GM12878 (cell line): ENCODE measurements at regions not wholly inside any gene's neighbourhood (a gene's known extent, or its start where the extent isn't known, plus 50 kb on each side); places are given as distances from the start of the nearest gene placed in this dataset.
"Not testable (repeated sequence)": the region's sequence is repeated elsewhere in the genome, so short reads cannot be mapped to it uniquely, and the experiment has no call there.

Experiments
- ATAC-seq: fragments of 200-7000 bp; cut with Tn5 transposase; 3 replicates; pipeline ENCODE4 v1.9.1; 2020; ENCODE audit warnings: mild to moderate bottlenecking, moderate library complexity
- BruUV-seq: library from RNA; stranded (reverse); fragments of 400-500 nt; replicated peaks from 2 replicates; lab custom pipeline; 2021; lab: Mats Ljungman, UMichigan
- CTCF ChIA-PET: fragments of 300-600 bp; sonication (Branson Sonifier 250); formaldehyde crosslinking; extraction: SDS; loops from one replicate; lab custom pipeline; 2021; ENCODE audit warnings: inconsistent platforms; lab: Yijun Ruan, JAX
- POLR2A ChIA-PET: fragments of 350-600 bp; formaldehyde crosslinking; extraction: SDS; loops from one replicate; lab custom pipeline; 2021; ENCODE audit warnings: inconsistent platforms; lab: Charles Lee
- RAD21 ChIA-PET: fragments of 300-600 bp; sonication (Branson Sonifier 250); formaldehyde crosslinking; loops from one replicate; lab custom pipeline; 2023; ENCODE audit warnings: antibody characterized with exemption; ENCODE audit not compliant: unreplicated experiment; lab: Charles Lee
- SMC1A ChIA-PET: fragments of 300-600 bp; sonication (Branson Sonifier 250); formaldehyde crosslinking; loops from one replicate; lab custom pipeline; 2023; ENCODE audit not compliant: unreplicated experiment, uncharacterized antibody; lab: Charles Lee
- DNase-seq: peaks from one replicate; pipeline ENCODE4 v3.0.0-alpha.2; 2011; ENCODE audit warnings: low read depth, low spot score
- FAIRE-seq: peaks from 3 replicates; lab custom pipeline; 2011; peaks lifted over from hg19 to GRCh38; lab: Jason Lieb, UNC
- H2AFZ ChIP-seq: 2 replicates; pipeline ENCODE4 v1.6.0; 2011; ENCODE audit warnings: low read depth, low read length, control low read depth; ENCODE audit not compliant: control insufficient read depth
- H3K27ac ChIP-seq: 2 replicates; pipeline ENCODE4 v1.5.1; 2011; ENCODE audit warnings: control low read depth; ENCODE audit not compliant: control insufficient read depth, insufficient read depth
- H3K27me3 ChIP-seq, 2 experiments: replicated peaks in 1 of 2; 2 replicates each; pipeline versions ENCODE4 v1.6.0 to v1.6.1; 2011; ENCODE audit warnings: low read length in 1 of 2; ENCODE audit not compliant: control insufficient read depth in 2 of 2, insufficient read depth in 2 of 2
- H3K36me3 ChIP-seq, 2 experiments: 2 replicates each; pipeline ENCODE4 v1.5.1; 2011; ENCODE audit warnings: low read length in 1 of 2; ENCODE audit not compliant: control insufficient read depth in 2 of 2, insufficient read depth in 2 of 2
- H3K4me1 ChIP-seq: 2 replicates; pipeline ENCODE4 v1.6.1; 2011; ENCODE audit warnings: mild to moderate bottlenecking, low read length, moderate library complexity, mixed read lengths; ENCODE audit not compliant: control insufficient read depth, insufficient read depth
- H3K4me2 ChIP-seq: 2 replicates; pipeline ENCODE4 v1.6.0; 2011; ENCODE audit warnings: control low read depth; ENCODE audit not compliant: control insufficient read depth, insufficient read depth
- H3K4me3 ChIP-seq: fragments of 200-600 bp; sonication (generic); 2 replicates; pipeline ENCODE4 v1.5.1; 2016
- H3K79me2 ChIP-seq: 2 replicates; pipeline ENCODE4 v1.6.0; 2011; ENCODE audit warnings: low read length; ENCODE audit not compliant: control insufficient read depth, insufficient read depth
- H3K9ac ChIP-seq: 2 replicates; pipeline ENCODE4 v1.8.0; 2011; ENCODE audit warnings: low read length, control low read depth, mixed read lengths; ENCODE audit not compliant: control insufficient read depth, insufficient read depth
- H3K9me3 ChIP-seq: replicated peaks from 3 replicates; pipeline ENCODE4 v1.5.1; 2011; ENCODE audit warnings: mild to moderate bottlenecking, low read length; ENCODE audit not compliant: control insufficient read depth, insufficient read depth
- H4K20me1 ChIP-seq: 2 replicates; pipeline ENCODE4 v1.6.0; 2011; ENCODE audit not compliant: control insufficient read depth, insufficient read depth
- BHLHE40 ChIP-seq, 2 experiments: fragments of 450-650 bp in 1 of 2; IDR thresholded peaks; 2 replicates each; pipeline ENCODE4 v1.6.1; 2011 to 2017; ENCODE audit warnings: low read depth in 2 of 2, borderline replicate concordance in 1 of 2, improper control_type of control experiment in 1 of 2, low read length in 1 of 2, mild to moderate bottlenecking in 1 of 2
- CBX3 ChIP-seq: fragments of 200-600 bp; sonication (generic); IDR thresholded peaks from 2 replicates; pipeline ENCODE4 v1.6.1; 2016; ENCODE audit warnings: low read depth, borderline replicate concordance
- CEBPB ChIP-seq, 2 experiments: fragments of 150-350 bp in 1 of 2; IDR thresholded peaks; 2 replicates each; pipeline ENCODE4 v1.6.1; 2012 to 2014; ENCODE audit warnings: low read depth in 2 of 2, low read length in 2 of 2, borderline replicate concordance in 1 of 2, inconsistent platforms in 1 of 2
- HCFC1 ChIP-seq: fragments of 150-350 bp; IDR thresholded peaks from 2 replicates; pipeline ENCODE4 v1.6.1; 2014; ENCODE audit warnings: low read length
- IRF4 ChIP-seq: IDR thresholded peaks from 2 replicates; pipeline ENCODE4 v1.6.1; 2011; ENCODE audit warnings: low read depth, low read length
- SREBF1 ChIP-seq: IDR thresholded peaks from 2 replicates; pipeline ENCODE4 v1.6.1; 2012; ENCODE audit warnings: mild to moderate bottlenecking, low read length
- WGBS: methylation state at CpG from one replicate; pipeline ENCODE4 v1.1.6; 2016; ENCODE audit warnings: low lambda C conversion rate; ENCODE audit not compliant: insufficient replicate concordance, insufficient coverage; ENCODE audit errors: missing lambda C conversion rate; 5-methylcytosine and 5-hydroxymethylcytosine counted together
- in situ Hi-C: fragments of 300-500 bp; cut with MboI; formaldehyde crosslinking; loops from 9 replicates; pipeline ENCODE4 v1.14.3; 2018; ENCODE audit warnings: mixed read lengths
- intact Hi-C: fragments of 100-400 bp; cut with micrococcal nuclease; formaldehyde crosslinking; loops from one replicate; pipeline ENCODE4 v1.14.2; 2022; ENCODE audit not compliant: unreplicated experiment

- peak in 1 of 2 experiments; percentile 30; a peak in 1 of 4 replicates for TF ChIP-seq BHLHE40 (IDR thresholded peaks at IDR 0.05; ENCODE audit: borderline replicate concordance in 1 of 2, low read depth in 2 of 2, low read length in 1 of 2)
Measured at GRCh38 chr14:98218218-98218617, 1053.8 kb downstream of the BCL11B start (continued).

- in situ Hi-C loops: no loop called here
- no TSS peak for BruUV-seq
- Histone ChIP-seq H3K79me2 (no peaks in the 10 kb centered on the region), H3K9me3 (no peaks in the 10 kb centered on the region), H4K20me1 (no peaks in the 10 kb centered on the region), H3K4me1 (no peaks in the 10 kb centered on the region; the same call in 1 of the 2 replicates), H2AFZ (no peak overlapping the region), H3K36me3 (no peaks in the 10 kb centered on the region), H3K9ac (no peak overlapping the region), H3K27ac (no peak overlapping the region), H3K4me2 (no peak overlapping the region), H3K4me3 (no peak overlapping the region), H3K27me3 (no peaks in the 10 kb centered on the region)
- DNase-seq (no peak), ATAC-seq (peak; percentile 24; the same call in 1 of the 3 replicates), FAIRE-seq (no peak)
- 71% methylated on average over 5 of the region's 5 CpGs for WGBS
- intact Hi-C loops: no loop called here
- no peak for TF ChIP-seq CEBPB (IDR thresholded peaks at IDR 0.05; ENCODE audit: borderline replicate concordance in 1 of 2, low read depth in 2 of 2, low read length in 2 of 2)
- POLR2A ChIA-PET: interaction anchor here (1.5 to 2.2 kb wide), 2 partner anchors 10 to 14 kb away, joined by 6 to 13 read pairs; no protein-coding TSS in a partner anchor
- CTCF ChIA-PET: no interaction called here
- RAD21 ChIA-PET: interaction anchor here (1.3 to 6.1 kb wide), 4 partner anchors 10 to 79 kb away, joined by 4 to 57 read pairs (median 31); no protein-coding TSS in a partner anchor
- SMC1A ChIA-PET: interaction anchor here (1.9 to 6.5 kb wide), 4 partner anchors 11 to 79 kb away, joined by 4 to 85 read pairs (median 24); no protein-coding TSS in a partner anchor
Measured at GRCh38 chr14:98219638-98220037, 1052.4 kb downstream of the BCL11B start.

- Histone ChIP-seq H3K79me2 (no peaks in the 10 kb centered on the region), H3K4me3 (no peak overlapping the region), H2AFZ (no peak overlapping the region), H3K36me3 (no peaks in the 10 kb centered on the region), H3K4me2 (no peak overlapping the region)
- in situ Hi-C loops (no loop called here), intact Hi-C loops (no loop called here)
- ChIA-PET RAD21 (interaction anchor here (0.7 to 6.1 kb wide), 8 partner anchors 12 to 904 kb away, joined by 3 to 57 read pairs (median 4); no protein-coding TSS in a partner anchor), SMC1A (interaction anchor here (0.7 to 8.3 kb wide), 7 partner anchors 16 to 1034 kb away, joined by 3 to 100 read pairs (median 13); no protein-coding TSS in a partner anchor), POLR2A (interaction anchor here (0.6 to 1.4 kb wide), 4 partner anchors 48 to 787 kb away, joined by 5 to 9 read pairs (median 6); no protein-coding TSS in a partner anchor)
- no peak for ATAC-seq
- no TSS peak for BruUV-seq
- TF ChIP-seq CBX3 (no peak), HCFC1 (no peak), IRF4 (no peak), SREBF1 (no peak)
- TF ChIP-seq, all 136 proteins: peak for 0
- CTCF ChIA-PET: interaction anchor here (1.2 to 3.1 kb wide), 2 partner anchors 22 to 23 kb away, joined by 4 to 10 read pairs; no protein-coding TSS in a partner anchor
- H3K9me3 ChIP-seq: no peaks in the 10 kb centered on the region; the same call in 1 of the 3 replicates
- 37% methylated on average over 6 of the region's 6 CpGs for WGBS
- H3K9ac ChIP-seq: no peak overlapping the region
- no peak for DNase-seq
- no peaks in the 10 kb centered on the region for H4K20me1 ChIP-seq
- no peak overlapping the region for H3K27ac ChIP-seq
- no peaks in the 10 kb centered on the region for H3K27me3 ChIP-seq
- FAIRE-seq: no peak
- H3K4me1 ChIP-seq: peaks cover 5% of the 10 kb centered on the region; the same call in 1 of the 2 replicates
Measured at GRCh38 chr14:98223106-98223505, 1048.9 kb downstream of the BCL11B start.

- SMC1A ChIA-PET: interaction anchor here (0.7 to 8.3 kb wide), 6 partner anchors 11 to 1034 kb away, joined by 3 to 100 read pairs (median 23); no protein-coding TSS in a partner anchor
- not testable (repeated sequence) for DNase-seq
Measured at GRCh38 chr14:98223710-98224109, 1048.3 kb downstream of the BCL11B start.

More at GRCh38 chr14:98223710-98224109, 1048.3 kb downstream of the BCL11B start:
- H3K9me3 ChIP-seq, H3K79me2 ChIP-seq, H3K4me3 ChIP-seq, H3K9ac ChIP-seq, H3K27ac ChIP-seq, ATAC-seq, BruUV-seq, in situ Hi-C loops, H4K20me1 ChIP-seq, H3K4me1 ChIP-seq, FAIRE-seq, H2AFZ ChIP-seq, H3K27me3 ChIP-seq, H3K36me3 ChIP-seq, H3K4me2 ChIP-seq, intact Hi-C loops: not testable (repeated sequence)
- CTCF ChIA-PET: interaction anchor here (3.1 kb wide), 1 partner anchor 24 kb away, joined by 10 read pairs; no protein-coding TSS in a partner anchor
- POLR2A ChIA-PET: interaction anchor here (0.7 kb wide), 1 partner anchor 183 kb away, joined by 5 read pairs; no protein-coding TSS in a partner anchor
- RAD21 ChIA-PET: interaction anchor here (0.7 to 6.3 kb wide), 6 partner anchors 14 to 84 kb away, joined by 3 to 79 read pairs (median 14); no protein-coding TSS in a partner anchor
- WGBS: 4% methylated on average over 4 of the region's 4 CpGs
